Vagina (tissue), 2 donors: ENCODE measurements at regions not wholly inside any gene's neighbourhood (a gene's known extent, or its start where the extent isn't known, plus 50 kb on each side); places are given as distances from the start of the nearest gene placed in this dataset.

ENCODE experiments used
- POLR2A ChIP-seq, 2 donors: fragments of 450-650 bp; IDR thresholded peaks; one replicate each; pipeline ENCODE4 v1.6.1; 2017; ENCODE audit warnings: antibody characterized with exemption in 2 of 2, mild to moderate bottlenecking in 2 of 2, moderate library complexity in 2 of 2
- POLR2AphosphoS5 ChIP-seq, 2 donors: sonication (generic); formaldehyde crosslinking; IDR thresholded peaks; one replicate each; pipeline ENCODE4 v1.9.0; 2017; ENCODE audit warnings: antibody characterized with exemption in 2 of 2, mild to moderate bottlenecking in 2 of 2, low read depth in 1 of 2; ENCODE audit not compliant: insufficient read depth in 1 of 2
- TF ChIP-seq, protein P1 (sequence below), 3 experiments: fragments of 450-650 bp in 2 of 3; fragments of 200-600 bp in 1 of 3; sonication (generic) in 1 of 3; IDR thresholded peaks; one replicate each; pipeline ENCODE4 v1.5.1; 2017 to 2019; ENCODE audit warnings: antibody characterized with exemption in 3 of 3, mild to moderate bottlenecking in 2 of 3, moderate library complexity in 2 of 3

DNA sequence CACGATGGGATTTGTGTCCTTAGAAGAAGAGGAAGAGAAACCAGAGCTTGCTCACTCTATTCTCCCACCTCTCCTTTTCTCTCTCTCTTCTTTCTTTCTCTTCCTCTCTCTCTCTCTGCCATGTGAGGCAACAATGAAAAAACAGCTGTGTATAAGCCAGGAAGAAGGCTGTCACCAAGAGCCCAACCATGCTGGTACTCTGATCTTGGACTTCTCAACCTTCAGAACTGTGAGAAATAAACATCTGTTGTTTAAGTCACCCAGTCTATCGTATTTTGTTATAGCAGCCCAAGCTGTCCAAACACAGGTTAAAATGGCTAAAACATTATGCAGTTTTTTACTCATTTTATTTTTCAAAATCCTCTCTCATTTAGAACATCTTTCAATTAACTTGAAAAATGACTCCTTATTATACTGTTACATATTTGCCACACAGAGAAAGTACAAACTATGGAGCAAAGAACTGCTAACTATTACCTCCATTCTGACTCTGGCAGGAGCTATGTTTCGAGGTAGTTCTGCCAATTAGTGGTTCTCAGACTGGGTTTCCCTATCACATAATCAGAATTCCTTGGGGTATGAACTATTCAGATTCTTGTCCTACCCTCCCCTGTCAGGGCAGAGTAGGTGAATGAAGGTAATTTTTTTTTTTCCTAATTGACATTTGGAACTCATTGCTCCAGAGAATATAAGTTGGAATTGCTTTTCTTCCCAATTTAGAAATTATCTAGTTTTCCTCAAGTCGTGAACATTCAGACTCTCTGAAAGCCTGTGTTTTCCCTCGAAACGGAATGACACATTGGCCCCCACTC lies 434.6 kb downstream of the ENC1 start:
- TF ChIP-seq POLR2AphosphoS5 (IDR thresholded peaks at IDR 0.05; ENCODE audit: insufficient read depth in 1 of 2, low read depth in 1 of 2) (no peak), POLR2A (IDR thresholded peaks at IDR 0.05) (no peak)
- TF ChIP-seq, protein P1, sequence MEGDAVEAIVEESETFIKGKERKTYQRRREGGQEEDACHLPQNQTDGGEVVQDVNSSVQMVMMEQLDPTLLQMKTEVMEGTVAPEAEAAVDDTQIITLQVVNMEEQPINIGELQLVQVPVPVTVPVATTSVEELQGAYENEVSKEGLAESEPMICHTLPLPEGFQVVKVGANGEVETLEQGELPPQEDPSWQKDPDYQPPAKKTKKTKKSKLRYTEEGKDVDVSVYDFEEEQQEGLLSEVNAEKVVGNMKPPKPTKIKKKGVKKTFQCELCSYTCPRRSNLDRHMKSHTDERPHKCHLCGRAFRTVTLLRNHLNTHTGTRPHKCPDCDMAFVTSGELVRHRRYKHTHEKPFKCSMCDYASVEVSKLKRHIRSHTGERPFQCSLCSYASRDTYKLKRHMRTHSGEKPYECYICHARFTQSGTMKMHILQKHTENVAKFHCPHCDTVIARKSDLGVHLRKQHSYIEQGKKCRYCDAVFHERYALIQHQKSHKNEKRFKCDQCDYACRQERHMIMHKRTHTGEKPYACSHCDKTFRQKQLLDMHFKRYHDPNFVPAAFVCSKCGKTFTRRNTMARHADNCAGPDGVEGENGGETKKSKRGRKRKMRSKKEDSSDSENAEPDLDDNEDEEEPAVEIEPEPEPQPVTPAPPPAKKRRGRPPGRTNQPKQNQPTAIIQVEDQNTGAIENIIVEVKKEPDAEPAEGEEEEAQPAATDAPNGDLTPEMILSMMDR (IDR thresholded peaks at IDR 0.05) = no peak
